OCI-LY1 (cell line): ENCODE measurements at regions not wholly inside any gene's neighbourhood (a gene's known extent, or its start where the extent isn't known, plus 50 kb on each side); places are given as distances from the start of the nearest gene placed in this dataset.

Experiments
- H2AFZ ChIP-seq: fragments of 200-600 bp; sonication (generic), shearing (Covaris generic); 2 replicates; pipeline ENCODE4 v1.6.0; 2014; ENCODE audit warnings: antibody characterized with exemption, mild to moderate bottlenecking, low read length
- H3F3A ChIP-seq: fragments of 200-600 bp; sonication (generic), shearing (Covaris generic); 2 replicates; pipeline ENCODE4 v1.6.0; 2014; ENCODE audit warnings: mild to moderate bottlenecking, antibody characterized with exemption, low read length, moderate library complexity; ENCODE audit not compliant: insufficient read depth
- H3K27ac ChIP-seq: fragments of 200-600 bp; sonication (generic); 2 replicates; pipeline ENCODE4 v1.5.1; 2014; ENCODE audit warnings: low read length, mixed run types, mild to moderate bottlenecking, low read depth; ENCODE audit not compliant: poor library complexity, severe bottlenecking
- H3K27me3 ChIP-seq: fragments of 200-600 bp; sonication (generic); 2 replicates; pipeline ENCODE4 v1.6.0; 2014; ENCODE audit warnings: antibody characterized with exemption, mild to moderate bottlenecking, low read length, moderate library complexity; ENCODE audit not compliant: insufficient read depth
- H3K36me3 ChIP-seq: fragments of 200-600 bp; sonication (generic); 2 replicates; pipeline ENCODE4 v1.6.1; 2014; ENCODE audit warnings: mild to moderate bottlenecking, antibody characterized with exemption, low read length, moderate library complexity, mixed read lengths; ENCODE audit not compliant: insufficient read depth
- H3K4me1 ChIP-seq: fragments of 200-600 bp; sonication (generic); 2 replicates; pipeline ENCODE4 v1.5.1; 2014; ENCODE audit warnings: mild to moderate bottlenecking, low read length, moderate library complexity; ENCODE audit not compliant: insufficient read depth, severe bottlenecking
- H3K4me2 ChIP-seq: fragments of 200-600 bp; sonication (generic), shearing (Covaris generic); 2 replicates; pipeline ENCODE4 v1.6.1; 2014; ENCODE audit warnings: low read length
- H3K4me3 ChIP-seq: fragments of 200-600 bp; sonication (generic); 2 replicates; pipeline ENCODE4 v1.5.1; 2014; ENCODE audit warnings: low read length, low read depth, mild to moderate bottlenecking, mixed read lengths; ENCODE audit not compliant: poor library complexity, severe bottlenecking
- H3K79me2 ChIP-seq: fragments of 200-600 bp; shearing (Covaris generic); 2 replicates; pipeline ENCODE4 v1.6.1; 2016; ENCODE audit warnings: mixed run types, low read length, mixed read lengths; ENCODE audit not compliant: insufficient read depth
- H3K9ac ChIP-seq: fragments of 200-600 bp; sonication (generic), shearing (Covaris generic); 2 replicates; pipeline ENCODE4 v1.6.1; 2014; ENCODE audit warnings: mild to moderate bottlenecking, low read length, mixed read lengths
- H3K9me2 ChIP-seq: fragments of 200-600 bp; sonication (generic), shearing (Covaris generic); 2 replicates; pipeline ENCODE4 v1.6.1; 2014; ENCODE audit warnings: low read depth, mild to moderate bottlenecking, low read length, mixed read lengths
- H3K9me3 ChIP-seq: fragments of 200-600 bp; shearing (Covaris generic); 2 replicates; pipeline ENCODE4 v1.6.1; 2014; ENCODE audit warnings: low read length, mixed read lengths
- H4K20me1 ChIP-seq: fragments of 200-600 bp; sonication (generic), shearing (Covaris generic); 2 replicates; pipeline ENCODE4 v1.6.0; 2016; ENCODE audit warnings: mild to moderate bottlenecking, low read length; ENCODE audit not compliant: insufficient read depth
- CTCF ChIP-seq: fragments of 200-600 bp; sonication (generic), shearing (Covaris generic); IDR thresholded peaks from 2 replicates; pipeline ENCODE4 v1.5.1; 2017; ENCODE audit warnings: mild to moderate bottlenecking, antibody characterized with exemption, low read length, moderate library complexity, mixed read lengths
- EZH2 ChIP-seq: fragments of 200-600 bp; sonication (generic), shearing (Covaris generic); IDR thresholded peaks from 2 replicates; pipeline ENCODE4 v1.8.0; 2017; ENCODE audit warnings: borderline replicate concordance, mixed run types, mild to moderate bottlenecking, antibody characterized with exemption, low read length, moderate library complexity, mixed read lengths

GRCh38 chr13:53214433-53214832 lies 185.8 kb downstream of the OLFM4 start:
- Histone ChIP-seq H3K4me2 (no peak overlapping the region), H3K9me3 (no peaks in the 10 kb centered on the region), H3K36me3 (no peaks in the 10 kb centered on the region), H3K4me3 (no peak overlapping the region), H4K20me1 (no peaks in the 10 kb centered on the region), H3K9ac (no peak overlapping the region), H2AFZ (no peak overlapping the region), H3K27ac (no peak overlapping the region), H3K9me2 (no peaks in the 10 kb centered on the region), H3K79me2 (no peaks in the 10 kb centered on the region), H3K4me1 (no peaks in the 10 kb centered on the region), H3F3A (no peaks in the 10 kb centered on the region), H3K27me3 (no peaks in the 10 kb centered on the region)
- TF ChIP-seq EZH2, result no peak
- no peak for TF ChIP-seq CTCF

GRCh38 chr13:53215563-53215962 lies 186.9 kb downstream of the OLFM4 start:
- no peak overlapping the region for H3K9ac ChIP-seq
- TF ChIP-seq EZH2 (no peak), CTCF (no peak)
- no peak overlapping the region for H3K27ac ChIP-seq
- no peaks in the 10 kb centered on the region for H3F3A ChIP-seq
- H3K4me3 ChIP-seq, result no peak overlapping the region
- no peaks in the 10 kb centered on the region for H3K79me2 ChIP-seq
- no peaks in the 10 kb centered on the region for H3K36me3 ChIP-seq
- no peaks in the 10 kb centered on the region for H3K9me3 ChIP-seq
- no peaks in the 10 kb centered on the region for H3K27me3 ChIP-seq
- H4K20me1 ChIP-seq, result no peaks in the 10 kb centered on the region
- H3K4me2 ChIP-seq, result no peak overlapping the region
- H3K9me2 ChIP-seq, result no peaks in the 10 kb centered on the region
- no peaks in the 10 kb centered on the region for H3K4me1 ChIP-seq
- no peak overlapping the region for H2AFZ ChIP-seq

GRCh38 chr13:53216773-53217172 lies 188.2 kb downstream of the OLFM4 start:
- Histone ChIP-seq H3K27ac (no peak overlapping the region), H3K79me2 (no peaks in the 10 kb centered on the region), H3K9me3 (no peaks in the 10 kb centered on the region), H3K27me3 (no peaks in the 10 kb centered on the region), H3K9ac (no peak overlapping the region), H2AFZ (no peak overlapping the region), H3K9me2 (no peaks in the 10 kb centered on the region), H4K20me1 (no peaks in the 10 kb centered on the region), H3K4me2 (no peak overlapping the region), H3K36me3 (no peaks in the 10 kb centered on the region), H3K4me1 (no peaks in the 10 kb centered on the region), H3F3A (no peaks in the 10 kb centered on the region), H3K4me3 (no peak overlapping the region)
- TF ChIP-seq EZH2 (no peak), CTCF (no peak)
